Effector memory CD8-positive, alpha-beta T cell (primary cell): ENCODE measurements at regions not wholly inside any gene's neighbourhood (a gene's known extent, or its start where the extent isn't known, plus 50 kb on each side); places are given as distances from the start of the nearest gene placed in this dataset.

Experiments
- ATAC-seq: fragments of 150-1000 bp; cut with Tn5 transposase; replicated peaks from 2 replicates; pipeline ENCODE4 v1.10.0; 2021; ENCODE audit warnings: mild to moderate bottlenecking, moderate library complexity
- DNase-seq, 3 experiments: peaks; one replicate each; pipeline ENCODE4 v3.0.0; 2021
- H3K27ac Mint-ChIP-seq, 2 donors: one replicate each; pipeline ENCODE4 v1.8.0; 2022; ENCODE audit warnings: mild to moderate bottlenecking in 2 of 2, mixed read lengths in 2 of 2, moderate library complexity in 2 of 2
- H3K27me3 Mint-ChIP-seq, 2 donors: one replicate each; pipeline ENCODE4 v1.8.0; 2022; ENCODE audit warnings: mixed read lengths in 2 of 2
- H3K36me3 Mint-ChIP-seq: one replicate; pipeline ENCODE4 v1.8.0; 2022; ENCODE audit warnings: mild to moderate bottlenecking, moderate library complexity, mixed read lengths; ENCODE audit not compliant: insufficient read depth
- H3K4me1 Mint-ChIP-seq, 2 donors: one replicate each; pipeline ENCODE4 v1.8.0; 2022; ENCODE audit warnings: low read depth in 2 of 2, mixed read lengths in 2 of 2
- H3K4me3 Mint-ChIP-seq, 2 donors: one replicate each; pipeline ENCODE4 v1.8.0; 2022; ENCODE audit warnings: mild to moderate bottlenecking in 2 of 2, mixed read lengths in 2 of 2, moderate library complexity in 2 of 2
- H3K9me3 Mint-ChIP-seq, 2 donors: one replicate each; pipeline ENCODE4 v1.8.0; 2022; ENCODE audit warnings: mixed read lengths in 2 of 2

DNA sequence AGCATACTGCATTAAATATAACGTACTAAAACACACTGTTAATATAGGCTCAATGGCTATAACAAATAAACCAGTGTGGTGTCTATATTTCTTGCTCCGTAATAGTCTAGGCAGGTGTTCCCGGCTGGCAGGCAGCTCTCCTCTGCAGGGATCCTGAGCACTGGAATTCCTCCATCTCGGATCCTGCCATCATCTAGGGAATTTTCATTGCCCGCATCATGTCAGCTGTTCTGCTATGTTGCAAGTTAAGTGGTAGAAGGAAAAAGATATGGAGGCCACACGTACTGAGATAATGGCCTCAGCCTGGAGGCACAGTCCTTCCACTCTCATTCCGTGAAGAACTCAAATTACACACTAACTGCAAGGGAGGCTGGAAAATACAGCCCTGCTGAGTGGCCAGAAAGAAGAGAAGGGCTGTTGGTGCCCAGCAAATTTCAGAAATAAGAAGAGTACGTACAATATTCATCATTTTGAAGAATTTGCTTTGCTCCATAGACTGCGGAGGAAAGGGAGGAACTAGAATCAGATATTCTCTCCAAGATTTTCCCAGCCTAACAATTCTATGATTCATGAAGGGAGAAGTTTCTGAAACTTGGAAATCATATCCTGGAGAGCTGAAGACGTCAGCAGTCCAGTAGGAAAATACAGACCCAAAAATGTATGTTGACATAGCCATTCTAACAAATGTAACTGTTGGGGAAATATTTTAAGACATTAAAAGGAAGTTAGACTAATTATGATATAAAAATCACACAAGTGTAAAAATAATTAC lies 263.3 kb downstream of the MRPL39 start:
- Mint-ChIP-seq H3K27ac (no peak overlapping the region), H3K36me3 (no peaks in the 10 kb centered on the region), H3K4me3 (no peak overlapping the region), H3K4me1 (no peaks in the 10 kb centered on the region), H3K9me3 (peaks cover 0 to 2% of the 10 kb centered on the region in 2 donors), H3K27me3 (peaks cover 0 to 11% of the 10 kb centered on the region in 2 donors)
- DNase-seq (no peak), ATAC-seq (no peak)

DNA sequence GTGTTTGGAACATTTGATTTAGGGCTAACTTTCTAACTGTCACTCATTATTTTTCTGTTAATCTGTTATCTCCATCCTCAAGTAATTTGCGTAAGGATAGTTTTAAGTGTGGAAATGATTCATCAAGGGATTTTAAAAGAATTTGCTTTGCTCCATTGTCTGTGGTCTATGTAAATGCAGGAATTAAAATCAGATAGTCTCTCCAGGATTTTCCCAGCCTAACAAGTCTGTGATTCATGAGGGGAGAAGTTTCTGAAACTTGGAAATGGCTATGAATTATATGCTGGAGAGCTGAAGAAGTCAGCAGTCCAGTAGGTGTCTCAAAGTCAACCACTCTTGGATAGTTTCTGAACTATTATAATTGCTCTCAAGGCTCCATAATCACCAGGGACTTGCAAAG lies 264.5 kb downstream of the MRPL39 start:
- H3K4me3 Mint-ChIP-seq = no peak overlapping the region
- H3K9me3 Mint-ChIP-seq = peaks cover 0 to 2% of the 10 kb centered on the region in 2 donors
- H3K27ac Mint-ChIP-seq = no peak overlapping the region
- no peaks in the 10 kb centered on the region for H3K4me1 Mint-ChIP-seq
- H3K36me3 Mint-ChIP-seq = no peaks in the 10 kb centered on the region
- ATAC-seq = no peak
- DNase-seq = no peak
- H3K27me3 Mint-ChIP-seq = peaks cover 0 to 4% of the 10 kb centered on the region in 2 donors

DNA sequence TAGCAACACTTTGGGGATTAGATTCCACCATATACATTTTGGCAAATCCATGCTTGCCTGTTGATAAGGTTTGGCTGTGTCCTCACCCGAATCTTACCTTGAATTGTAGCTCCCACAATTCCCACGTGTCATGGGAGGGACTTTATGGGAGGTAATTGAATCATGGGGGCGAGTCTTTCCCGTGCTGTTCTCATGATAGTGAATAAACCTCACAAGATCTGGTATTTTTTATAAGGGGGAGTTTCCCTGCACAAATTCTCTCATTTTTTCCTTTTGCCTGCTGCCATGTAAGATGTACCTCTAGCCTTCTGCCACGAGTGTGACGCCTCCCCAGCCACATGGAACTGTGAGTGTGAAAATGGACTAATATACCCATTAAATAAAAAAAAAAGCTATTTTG lies 265.3 kb downstream of the MRPL39 start:
- ATAC-seq (no peak), DNase-seq (no peak)
- no peaks in the 10 kb centered on the region for H3K27me3 Mint-ChIP-seq
- no peak overlapping the region for H3K4me3 Mint-ChIP-seq
- no peaks in the 10 kb centered on the region for H3K36me3 Mint-ChIP-seq
- no peaks in the 10 kb centered on the region for H3K4me1 Mint-ChIP-seq
- no peak overlapping the region for H3K27ac Mint-ChIP-seq
- H3K9me3 Mint-ChIP-seq = peaks cover 0 to 2% of the 10 kb centered on the region in 2 donors

DNA sequence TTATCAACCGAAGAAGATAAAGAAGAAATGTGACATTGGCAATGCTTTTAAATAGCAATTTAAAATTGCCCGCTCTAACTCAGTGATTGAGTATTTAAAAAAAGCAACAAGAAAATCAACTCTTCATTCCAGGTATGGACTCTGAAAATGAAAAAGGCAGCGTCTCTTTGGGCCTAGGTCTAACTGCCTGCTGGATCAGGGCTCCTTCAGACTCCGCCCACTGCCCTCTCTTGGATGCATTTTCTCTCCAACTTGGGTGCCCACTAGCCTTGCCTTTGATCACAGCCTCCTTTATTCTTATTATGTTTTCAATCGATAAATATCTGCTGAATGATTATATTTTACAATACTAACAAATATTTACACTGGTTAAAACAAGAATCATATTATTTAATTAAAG lies 268.9 kb downstream of the MRPL39 start:
- DNase-seq = no peak
- no peaks in the 10 kb centered on the region for H3K4me1 Mint-ChIP-seq
- ATAC-seq = no peak
- no peak overlapping the region for H3K27ac Mint-ChIP-seq
- H3K4me3 Mint-ChIP-seq = no peak overlapping the region
- no peaks in the 10 kb centered on the region for H3K27me3 Mint-ChIP-seq
- H3K36me3 Mint-ChIP-seq = no peaks in the 10 kb centered on the region
- H3K9me3 Mint-ChIP-seq = no peaks in the 10 kb centered on the region

DNA sequence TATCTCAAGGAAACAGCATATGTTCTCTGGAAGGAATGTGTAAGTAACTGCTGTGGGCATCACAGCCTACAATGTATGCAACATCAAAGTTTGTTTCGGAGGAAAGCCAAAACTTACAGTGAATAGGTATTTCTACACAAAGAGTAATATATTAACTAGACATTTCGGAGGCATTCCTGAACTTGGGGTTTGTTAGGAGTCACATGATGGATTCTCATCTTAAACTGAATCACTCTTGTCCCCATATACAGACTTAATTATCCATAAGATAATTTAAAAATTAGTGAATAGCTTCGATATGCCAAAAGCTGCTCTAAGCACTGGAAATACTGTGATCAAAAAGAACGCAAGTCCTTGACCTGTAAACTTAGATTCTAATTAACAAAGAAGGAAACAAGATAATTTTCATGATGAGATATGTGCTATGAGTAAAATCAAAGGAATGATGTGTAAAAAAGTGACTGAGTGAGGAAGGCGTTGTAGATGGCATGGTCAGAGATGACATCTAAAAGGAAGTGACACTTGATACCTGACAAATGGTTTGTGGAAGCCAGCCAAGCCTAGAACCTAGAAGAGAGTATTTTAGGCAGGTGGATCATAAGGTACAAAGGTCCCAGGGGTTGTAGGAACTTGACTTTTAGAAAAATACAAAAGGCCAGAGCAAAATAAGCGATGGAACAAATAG lies 273.1 kb downstream of the MRPL39 start:
- ATAC-seq (no peak), DNase-seq (no peak)
- no peaks in the 10 kb centered on the region for H3K4me1 Mint-ChIP-seq
- H3K27ac Mint-ChIP-seq = no peak overlapping the region
- H3K4me3 Mint-ChIP-seq = no peak overlapping the region
- no peaks in the 10 kb centered on the region for H3K27me3 Mint-ChIP-seq
- H3K36me3 Mint-ChIP-seq = no peaks in the 10 kb centered on the region
- H3K9me3 Mint-ChIP-seq = no peaks in the 10 kb centered on the region

DNA sequence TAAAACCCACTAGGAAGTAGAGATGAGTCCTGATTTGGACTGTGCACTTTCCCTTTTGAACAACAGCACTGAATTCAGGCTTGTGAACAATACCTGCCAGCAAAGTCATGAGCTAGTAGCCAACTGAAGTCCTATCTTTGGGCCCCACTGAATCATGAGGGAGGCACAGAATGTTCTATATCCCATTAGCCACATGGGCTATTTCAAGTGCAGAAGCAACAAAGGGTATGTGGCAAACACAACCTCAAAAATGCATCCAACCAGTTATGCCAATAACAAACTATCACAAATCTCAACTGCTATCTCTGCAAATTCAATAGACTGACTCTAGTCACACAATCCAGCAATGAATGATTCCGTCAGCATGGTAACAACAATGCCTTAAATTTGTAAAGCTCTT lies 276.0 kb downstream of the MRPL39 start:
- H3K4me1 Mint-ChIP-seq = no peaks in the 10 kb centered on the region
- H3K4me3 Mint-ChIP-seq = no peak overlapping the region
- no peaks in the 10 kb centered on the region for H3K27me3 Mint-ChIP-seq
- H3K36me3 Mint-ChIP-seq = no peaks in the 10 kb centered on the region
- H3K27ac Mint-ChIP-seq = no peak overlapping the region
- DNase-seq (no peak), ATAC-seq (no peak)
- no peaks in the 10 kb centered on the region for H3K9me3 Mint-ChIP-seq

DNA sequence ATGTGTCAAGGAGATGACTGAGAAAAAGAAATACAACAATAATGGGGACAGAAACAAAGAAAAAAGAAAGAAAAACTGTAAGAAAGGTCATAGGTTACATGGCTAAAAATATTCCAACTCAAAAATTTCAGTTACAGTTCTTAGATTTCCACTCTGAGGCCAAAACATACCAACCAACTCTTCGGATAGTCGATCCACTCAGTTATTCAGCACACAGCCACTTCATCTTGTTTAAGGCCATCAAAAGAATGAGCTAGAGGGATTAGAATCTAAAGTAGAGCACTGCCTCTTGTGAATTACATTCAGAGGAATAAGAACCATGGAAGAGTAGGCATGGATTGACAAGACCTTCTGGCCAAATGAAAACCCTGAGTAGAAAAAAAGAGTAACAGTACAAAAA lies 277.0 kb downstream of the MRPL39 start:
- Mint-ChIP-seq H3K4me1 (no peaks in the 10 kb centered on the region), H3K4me3 (no peak overlapping the region)
- no peak for DNase-seq

DNA sequence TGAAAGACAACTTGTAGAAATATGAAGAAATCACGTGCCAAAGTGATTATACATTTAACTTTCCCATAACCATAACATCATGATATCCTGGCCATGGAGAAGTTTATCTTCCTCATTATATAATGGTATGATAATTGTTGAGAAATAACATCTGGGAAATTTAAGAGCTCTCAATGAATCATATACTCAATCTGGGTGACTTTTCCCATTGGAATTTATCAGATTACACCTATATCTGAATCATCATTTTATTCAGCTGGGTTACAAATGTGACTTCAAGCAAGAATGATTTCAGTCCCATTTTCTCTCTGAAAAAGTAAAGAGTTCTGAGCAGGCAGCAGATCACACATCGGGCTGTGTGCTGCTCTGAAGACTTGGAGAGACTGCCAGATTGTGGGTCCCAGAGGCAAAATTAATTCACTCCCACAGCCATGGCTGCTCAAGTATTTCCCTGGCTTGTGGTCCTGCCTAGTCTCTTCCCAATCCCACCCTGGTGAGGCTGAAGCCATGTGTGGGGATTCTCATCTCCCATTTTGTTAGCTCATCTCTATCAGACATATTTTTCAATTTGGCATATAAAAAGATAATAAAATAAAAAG lies 278.0 kb downstream of the MRPL39 start:
- DNase-seq (no peak), ATAC-seq (no peak)
- Mint-ChIP-seq H3K27me3 (no peaks in the 10 kb centered on the region), H3K4me1 (no peaks in the 10 kb centered on the region), H3K9me3 (peaks cover 0 to 2% of the 10 kb centered on the region in 2 donors), H3K4me3 (no peak overlapping the region), H3K36me3 (no peaks in the 10 kb centered on the region), H3K27ac (no peak overlapping the region)

More for the DNA sequence above, 277.0 kb downstream of the MRPL39 start:
- no peaks in the 10 kb centered on the region for H3K27me3 Mint-ChIP-seq
- no peaks in the 10 kb centered on the region for H3K9me3 Mint-ChIP-seq
- no peak overlapping the region for H3K27ac Mint-ChIP-seq
- H3K36me3 Mint-ChIP-seq = no peaks in the 10 kb centered on the region
- ATAC-seq = no peak

DNA sequence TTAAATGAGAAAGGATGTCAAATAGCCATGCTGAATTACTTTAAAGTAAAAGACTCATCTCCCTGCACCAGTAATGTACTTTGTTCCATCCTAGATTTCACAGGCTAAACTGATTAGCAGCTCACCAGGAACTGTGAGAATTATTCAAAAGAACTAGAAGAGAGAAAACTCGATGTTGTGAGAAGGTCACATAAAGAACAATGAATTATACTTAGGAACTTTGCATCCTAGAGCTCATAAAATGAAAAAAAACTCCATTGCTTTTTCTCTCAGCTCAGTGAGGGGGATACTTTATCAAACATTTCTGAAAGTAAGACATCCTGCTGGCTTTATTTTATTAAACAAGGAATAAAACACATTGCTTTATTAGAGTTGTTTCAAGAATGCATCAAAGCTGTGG lies 278.5 kb downstream of the MRPL39 start:
- Mint-ChIP-seq H3K36me3 (no peaks in the 10 kb centered on the region), H3K27ac (no peak overlapping the region), H3K27me3 (no peaks in the 10 kb centered on the region), H3K4me3 (no peak overlapping the region), H3K4me1 (no peaks in the 10 kb centered on the region), H3K9me3 (peaks cover 0 to 2% of the 10 kb centered on the region in 2 donors)
- DNase-seq = no peak
- no peak for ATAC-seq

DNA sequence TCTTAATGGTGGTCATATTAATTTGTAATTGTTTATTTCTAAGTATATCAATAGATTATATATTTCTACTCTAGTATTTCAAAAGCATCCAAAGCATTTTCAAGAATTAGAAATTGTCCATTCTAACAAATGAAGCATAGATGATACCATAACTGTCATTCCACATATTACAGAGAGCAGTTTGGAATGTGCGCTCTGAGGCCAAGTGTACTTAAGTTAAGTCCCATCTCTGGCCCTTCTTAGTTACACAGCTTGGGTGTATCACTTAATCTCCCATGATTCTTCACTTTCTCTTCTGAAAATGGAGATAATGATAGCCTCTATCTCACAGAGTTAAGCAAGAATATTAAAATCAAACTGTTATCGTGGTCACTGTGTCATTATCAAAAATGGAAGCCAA lies 281.1 kb downstream of the MRPL39 start:
- Mint-ChIP-seq H3K4me3 (no peak overlapping the region), H3K27ac (no peak overlapping the region), H3K36me3 (no peaks in the 10 kb centered on the region), H3K27me3 (no peaks in the 10 kb centered on the region), H3K9me3 (peaks cover 0 to 2% of the 10 kb centered on the region in 2 donors), H3K4me1 (no peaks in the 10 kb centered on the region)
- ATAC-seq (no peak), DNase-seq (no peak)

DNA sequence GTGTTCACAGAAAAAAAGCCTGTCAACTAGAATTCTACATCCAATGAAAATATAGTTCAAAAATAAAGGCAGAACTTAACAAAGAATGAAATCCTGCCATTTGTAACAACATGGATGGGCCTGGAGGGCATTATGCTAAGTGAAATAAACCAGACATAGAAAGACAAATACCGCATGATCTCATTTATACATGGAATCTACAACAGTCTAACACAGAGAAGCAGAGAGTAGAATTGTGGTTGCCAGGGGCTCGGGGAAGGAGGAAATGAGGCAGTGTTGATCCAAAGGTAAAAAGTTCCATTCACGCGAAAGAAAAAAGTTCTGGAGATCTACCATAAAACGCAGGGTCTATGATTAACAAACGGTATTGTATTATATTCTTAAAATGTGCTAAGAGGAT lies 282.6 kb downstream of the MRPL39 start:
- Mint-ChIP-seq H3K27ac (no peak overlapping the region), H3K27me3 (no peaks in the 10 kb centered on the region), H3K36me3 (no peaks in the 10 kb centered on the region), H3K9me3 (peaks cover 0 to 2% of the 10 kb centered on the region in 2 donors), H3K4me1 (no peaks in the 10 kb centered on the region), H3K4me3 (no peak overlapping the region)
- ATAC-seq (no peak), DNase-seq (no peak)

DNA sequence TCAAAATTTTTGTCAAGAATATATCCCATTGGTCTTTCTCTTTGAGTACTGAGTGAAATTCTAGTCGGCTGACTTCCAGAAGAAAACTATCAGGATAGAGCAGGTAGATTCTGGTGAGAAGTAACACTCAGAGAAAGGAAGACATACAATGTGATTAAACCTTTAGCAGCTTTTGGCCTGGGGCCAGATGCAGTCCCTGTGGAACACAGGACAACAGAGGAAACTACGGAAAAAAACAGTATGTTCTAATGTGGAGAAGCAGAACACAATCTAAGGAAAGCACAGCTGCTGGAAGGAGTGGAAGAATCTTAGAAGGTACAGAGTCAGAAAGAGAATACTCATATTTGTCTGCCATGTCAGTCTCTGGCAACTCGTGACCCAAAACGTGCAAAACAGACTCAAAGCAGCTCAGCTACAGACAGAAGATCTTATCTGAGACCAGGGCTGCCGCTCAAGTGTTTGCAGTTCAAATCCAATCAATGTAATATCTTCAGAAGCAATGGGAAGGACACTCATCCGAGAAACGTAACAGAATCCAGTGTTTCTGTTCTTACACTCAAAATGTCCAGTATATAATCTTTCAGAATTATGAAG lies 283.8 kb downstream of the MRPL39 start:
- Mint-ChIP-seq H3K4me3 (no peak overlapping the region), H3K4me1 (no peaks in the 10 kb centered on the region), H3K27ac (no peak overlapping the region), H3K9me3 (peaks cover 0 to 2% of the 10 kb centered on the region in 2 donors), H3K27me3 (no peaks in the 10 kb centered on the region), H3K36me3 (no peaks in the 10 kb centered on the region)
- no peak for DNase-seq
- no peak for ATAC-seq

DNA sequence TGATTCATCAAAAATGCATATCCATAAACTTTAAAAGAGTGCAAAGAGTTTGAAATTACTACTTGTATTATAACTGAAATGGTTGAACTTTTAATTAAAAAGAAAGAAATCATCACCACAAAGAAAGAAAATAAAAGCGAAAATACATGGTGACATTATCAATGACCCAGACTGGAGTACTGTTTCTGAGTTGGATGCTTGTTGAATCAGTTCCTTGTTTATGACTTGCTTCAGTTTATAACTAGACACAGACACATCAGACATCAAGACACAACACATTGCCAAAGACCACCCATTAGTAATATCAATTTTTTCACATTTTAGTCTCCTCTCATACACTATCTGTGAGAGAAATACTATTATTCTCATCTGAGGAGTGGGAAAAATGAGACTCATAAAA lies 293.0 kb downstream of the MRPL39 start:
- Mint-ChIP-seq H3K27ac (no peak overlapping the region), H3K4me1 (no peaks in the 10 kb centered on the region), H3K27me3 (no peaks in the 10 kb centered on the region), H3K4me3 (no peak overlapping the region), H3K9me3 (peaks cover 0 to 1% of the 10 kb centered on the region in 2 donors), H3K36me3 (no peaks in the 10 kb centered on the region)
- no peak for DNase-seq
- ATAC-seq = no peak

DNA sequence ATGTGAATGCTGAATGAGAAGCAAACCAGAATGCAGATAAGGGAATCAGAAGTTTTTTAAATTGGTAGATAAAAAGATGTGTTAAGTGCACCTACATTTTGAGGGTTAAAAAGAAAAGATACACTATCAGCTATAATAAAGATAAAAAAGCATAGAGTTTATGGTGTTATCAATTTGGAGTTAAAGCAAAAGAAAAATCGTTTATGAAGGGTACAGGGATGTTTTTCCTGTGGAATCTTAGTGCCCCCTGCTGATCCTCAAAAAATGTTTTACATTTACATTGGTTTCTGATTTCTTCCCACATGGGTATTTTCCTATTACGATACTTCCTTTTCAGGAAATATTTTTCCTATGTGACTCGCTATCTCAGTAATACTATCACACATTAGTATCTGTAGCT lies 293.5 kb downstream of the MRPL39 start:
- Mint-ChIP-seq H3K27ac (no peak overlapping the region), H3K27me3 (no peaks in the 10 kb centered on the region), H3K4me3 (no peak overlapping the region), H3K36me3 (no peaks in the 10 kb centered on the region), H3K9me3 (peaks cover 2 to 5% of the 10 kb centered on the region in 2 donors), H3K4me1 (no peaks in the 10 kb centered on the region)
- DNase-seq (no peak), ATAC-seq (no peak)
